Panc1 (cell line): ENCODE measurements at regions not wholly inside any gene's neighbourhood (a gene's known extent, or its start where the extent isn't known, plus 50 kb on each side); places are given as distances from the start of the nearest gene placed in this dataset.

Source experiments
- CTCF ChIP-seq: fragments of 450-650 bp; IDR thresholded peaks from 2 replicates; pipeline ENCODE4 v1.5.1; 2017; ENCODE audit warnings: mild to moderate bottlenecking
- POLR2AphosphoS5 ChIP-seq: IDR thresholded peaks from 2 replicates; pipeline ENCODE4 v1.6.1; 2012; ENCODE audit warnings: mild to moderate bottlenecking, low read depth, low read length, moderate library complexity
- REST ChIP-seq, 2 experiments: IDR thresholded peaks; 2 replicates each; pipeline ENCODE4 v1.6.1; 2011 to 2012; ENCODE audit warnings: low read depth in 2 of 2, control low read depth in 1 of 2, low read length in 1 of 2, mild to moderate bottlenecking in 1 of 2, moderate library complexity in 1 of 2; ENCODE audit not compliant: insufficient read depth in 1 of 2
- SIN3A ChIP-seq: IDR thresholded peaks from 2 replicates; pipeline ENCODE4 v1.6.1; 2012; ENCODE audit warnings: low read depth, mild to moderate bottlenecking, low read length, moderate library complexity, borderline replicate concordance; ENCODE audit not compliant: insufficient read depth
- TCF7L2 ChIP-seq: IDR thresholded peaks from 2 replicates; pipeline ENCODE4 v1.6.1; 2011; ENCODE audit warnings: mild to moderate bottlenecking, low read depth, low read length, inconsistent platforms

GRCh38 chr13:89307278-89307677, 1636.1 kb downstream of the SLITRK5 start:
- TF ChIP-seq POLR2AphosphoS5: no peak
- no peak for TF ChIP-seq CTCF
- TF ChIP-seq SIN3A: no peak
- TF ChIP-seq REST (IDR thresholded peaks at IDR 0.05; ENCODE audit: insufficient read depth in 1 of 2, low read depth in 2 of 2, low read length in 1 of 2): no peak
- TF ChIP-seq TCF7L2: no peak
